ENCODE measurements at regions not wholly inside any gene's neighbourhood (a gene's known extent, or its start where the extent isn't known, plus 50 kb on each side); places are given as distances from the start of the nearest gene placed in this dataset.

GRCh38 chr4:74624351-74625151, 169.8 kb downstream of the BTC start:
- WGBS, 10 experiments: 62 to 95% (median 75%) methylated on average over 3 to 5 of the region's 5 CpGs
- peak in 3 of 8 experiments; percentile 41 to 71 (median 52) for ATAC-seq (replicated peaks in 6 of 8)
- no peak overlapping the region for H3K27ac ChIP-seq
- H3K4me1 ChIP-seq (replicated peaks in 1 of 2): no peaks in the 10 kb centered on the region
- no peak overlapping the region for H3K4me3 ChIP-seq
- in situ Hi-C loops (cut with MboI; ENCODE audit: low pct_unique_long_range_greater_than_20kb in 2 of 9, low sequenced_read_pairs in 9 of 9, unreplicated experiment in 9 of 9): no loop called here

GRCh38 chr4:74625981-74626380, 168.3 kb downstream of the BTC start:
- Histone ChIP-seq H3K4me3 (no peak overlapping the region), H3K4me1 (replicated peaks in 1 of 2) (no peaks in the 10 kb centered on the region), H3K27ac (no peak overlapping the region)
- in situ Hi-C loops (cut with MboI; ENCODE audit: low pct_unique_long_range_greater_than_20kb in 2 of 9, low sequenced_read_pairs in 9 of 9, unreplicated experiment in 9 of 9): no loop called here
- ATAC-seq (replicated peaks in 6 of 8): no peak
- 40 to 100% (median 82%) methylated on average over 1 of the region's 1 CpG; no CpG with 5 or more reads in 1 of the 10 experiments for WGBS, 10 experiments

DNA sequence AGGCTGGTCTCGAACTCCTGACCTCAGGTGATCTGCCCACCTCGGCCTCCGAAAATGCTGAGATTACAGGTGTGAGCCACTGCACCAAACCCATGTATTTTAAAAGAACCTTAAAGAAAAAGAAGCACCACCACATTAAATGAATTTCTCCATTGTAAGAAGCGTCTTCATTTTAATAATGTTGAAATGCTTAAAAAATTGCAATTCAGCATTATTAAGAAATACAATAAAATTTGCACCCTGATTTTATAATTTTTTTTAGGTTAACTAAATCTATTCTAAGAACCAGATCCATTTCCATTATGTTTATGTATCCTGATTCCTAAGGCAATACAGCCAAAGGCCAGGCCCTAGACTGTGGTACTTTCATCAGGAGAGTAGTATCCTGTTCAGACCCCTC, 167.2 kb downstream of the BTC start:
- in situ Hi-C loops (cut with MboI; ENCODE audit: low pct_unique_long_range_greater_than_20kb in 2 of 9, low sequenced_read_pairs in 9 of 9, unreplicated experiment in 9 of 9): no loop called here
- H3K4me3 ChIP-seq: no peak overlapping the region
- no peak for ATAC-seq (replicated peaks in 6 of 8)
- H3K27ac ChIP-seq: no peak overlapping the region
- no peaks in the 10 kb centered on the region for H3K4me1 ChIP-seq (replicated peaks in 1 of 2)
- 79 to 100% (median 100%) methylated on average over 1 to 4 of the region's 4 CpGs; no CpG with 5 or more reads in 1 of the 10 experiments for WGBS, 10 experiments

- H3K4me1 ChIP-seq (replicated peaks in 1 of 2): no peaks in the 10 kb centered on the region
- ATAC-seq (replicated peaks in 6 of 8): no peak
- H3K27ac ChIP-seq: no peak overlapping the region
- in situ Hi-C loops (cut with MboI; ENCODE audit: low pct_unique_long_range_greater_than_20kb in 2 of 9, low sequenced_read_pairs in 9 of 9, unreplicated experiment in 9 of 9): no loop called here
- WGBS, 10 experiments: 51 to 100% (median 78%) methylated on average over 2 to 4 of the region's 4 CpGs
- H3K4me3 ChIP-seq: no peak overlapping the region
Observed at GRCh38 chr4:74627504-74627903, 166.8 kb downstream of the BTC start.

GRCh38 chr4:74628852-74629620, 165.3 kb downstream of the BTC start:
- in situ Hi-C loops (cut with MboI; ENCODE audit: low pct_unique_long_range_greater_than_20kb in 2 of 9, low sequenced_read_pairs in 9 of 9, unreplicated experiment in 9 of 9): no loop called here
- Histone ChIP-seq H3K4me1 (replicated peaks in 1 of 2) (no peaks in the 10 kb centered on the region), H3K27ac (no peak overlapping the region), H3K4me3 (no peak overlapping the region)
- ATAC-seq (replicated peaks in 6 of 8): no peak
- WGBS, 10 experiments: 40 to 90% (median 69%) methylated on average over 2 to 6 of the region's 6 CpGs

GRCh38 chr4:74630551-74630950, 163.8 kb downstream of the BTC start:
- no peak overlapping the region for H3K27ac ChIP-seq
- no peak overlapping the region for H3K4me3 ChIP-seq
- in situ Hi-C loops (cut with MboI; ENCODE audit: low pct_unique_long_range_greater_than_20kb in 2 of 9, low sequenced_read_pairs in 9 of 9, unreplicated experiment in 9 of 9): no loop called here
- no peaks in the 10 kb centered on the region for H3K4me1 ChIP-seq (replicated peaks in 1 of 2)
- 29 to 100% (median 85%) methylated on average over 1 to 3 of the region's 3 CpGs; no CpG with 5 or more reads in 2 of the 10 experiments for WGBS, 10 experiments
- no peak for ATAC-seq (replicated peaks in 6 of 8)

DNA sequence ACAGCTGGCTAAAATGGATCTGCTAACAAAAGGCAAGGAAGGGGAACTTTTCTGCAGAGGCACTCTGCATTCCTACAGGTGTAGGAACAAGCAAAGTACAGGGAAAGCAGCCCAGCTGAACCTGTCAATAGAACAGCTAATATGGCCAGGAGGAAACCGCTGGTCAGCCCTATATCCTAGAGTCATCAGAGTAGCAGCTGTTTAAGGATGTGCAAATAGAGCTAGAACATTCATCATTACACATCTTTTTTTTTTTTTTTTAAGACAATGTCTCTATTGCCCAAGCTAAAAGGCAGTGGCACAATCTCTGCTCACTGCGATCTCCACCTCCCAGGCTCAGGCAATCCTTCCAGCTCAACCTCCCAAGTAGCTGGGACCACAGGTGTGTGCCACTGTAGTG, 163.0 kb downstream of the BTC start:
- in situ Hi-C loops (cut with MboI; ENCODE audit: low pct_unique_long_range_greater_than_20kb in 2 of 9, low sequenced_read_pairs in 9 of 9, unreplicated experiment in 9 of 9): no loop called here
- no peak overlapping the region for H3K27ac ChIP-seq
- WGBS, 10 experiments: 40 to 100% (median 80%) methylated on average over 1 of the region's 2 CpGs; no CpG with 5 or more reads in 3 of the 10 experiments
- peak in 2 of 8 experiments; percentile 36 to 57 for ATAC-seq (replicated peaks in 6 of 8)
- H3K4me1 ChIP-seq (replicated peaks in 1 of 2): no peaks in the 10 kb centered on the region
- H3K4me3 ChIP-seq: no peak overlapping the region

DNA sequence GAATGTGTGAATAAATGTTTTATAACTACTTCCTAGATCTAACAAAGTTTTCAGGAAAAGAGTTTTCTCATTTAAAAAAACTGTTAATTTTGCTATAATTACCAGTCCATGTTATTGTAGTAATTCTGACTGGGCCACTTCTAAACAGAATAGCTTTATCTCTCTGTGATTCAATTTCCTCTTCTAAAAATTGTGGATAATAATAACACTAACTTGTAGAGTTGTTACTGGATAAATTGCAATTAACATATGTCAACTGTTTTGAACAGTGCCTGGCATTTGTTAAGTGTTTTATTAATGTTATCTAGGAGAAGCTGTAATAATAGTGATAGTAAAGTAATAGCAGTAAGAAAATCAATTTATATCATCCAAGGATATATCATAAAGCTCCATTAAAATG, 162.3 kb downstream of the BTC start:
- H3K4me1 ChIP-seq (replicated peaks in 1 of 2): no peaks in the 10 kb centered on the region
- no peak for ATAC-seq (replicated peaks in 6 of 8)
- in situ Hi-C loops (cut with MboI; ENCODE audit: low pct_unique_long_range_greater_than_20kb in 2 of 9, low sequenced_read_pairs in 9 of 9, unreplicated experiment in 9 of 9): no loop called here
- no peak overlapping the region for H3K27ac ChIP-seq
- H3K4me3 ChIP-seq: no peak overlapping the region

DNA sequence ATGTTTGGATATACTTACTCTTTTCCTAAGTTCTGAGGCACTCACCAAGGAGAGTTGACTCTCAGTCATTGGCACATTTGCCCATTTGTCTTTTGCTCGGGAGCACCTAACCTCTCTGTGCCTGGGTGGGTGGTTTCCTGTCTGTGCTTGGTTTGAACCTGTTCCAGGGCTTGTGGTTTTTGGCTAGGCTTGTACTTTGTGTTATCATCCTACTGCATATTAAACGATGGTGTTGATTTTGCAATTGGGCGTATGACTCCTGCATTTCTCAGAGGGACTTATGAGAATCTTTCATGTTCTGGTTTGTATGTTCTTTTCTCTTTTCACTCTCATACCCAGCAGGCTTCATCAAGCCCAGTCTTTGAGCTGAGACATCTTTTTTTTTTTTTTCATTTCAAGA, 161.7 kb downstream of the BTC start:
- Histone ChIP-seq H3K4me3 (no peak overlapping the region), H3K4me1 (replicated peaks in 1 of 2) (no peaks in the 10 kb centered on the region), H3K27ac (no peak overlapping the region)
- 0 to 100% (median 82%) methylated on average over 1 to 3 of the region's 3 CpGs; no CpG with 5 or more reads in 2 of the 10 experiments for WGBS, 10 experiments
- ATAC-seq (replicated peaks in 6 of 8): peak in 2 of 8 experiments; percentile 96 to 97
- in situ Hi-C loops (cut with MboI; ENCODE audit: low pct_unique_long_range_greater_than_20kb in 2 of 9, low sequenced_read_pairs in 9 of 9, unreplicated experiment in 9 of 9): no loop called here

- in situ Hi-C loops (cut with MboI; ENCODE audit: low pct_unique_long_range_greater_than_20kb in 2 of 9, low sequenced_read_pairs in 9 of 9, unreplicated experiment in 9 of 9): no loop called here
- Histone ChIP-seq H3K4me3 (no peak overlapping the region), H3K27ac (no peak overlapping the region), H3K4me1 (replicated peaks in 1 of 2) (no peaks in the 10 kb centered on the region)
- WGBS, 10 experiments: 40 to 100% (median 81%) methylated on average over 1 to 2 of the region's 2 CpGs; no CpG with 5 or more reads in 4 of the 10 experiments
- no peak for ATAC-seq (replicated peaks in 6 of 8)
Observed at GRCh38 chr4:74635074-74635473, 159.2 kb downstream of the BTC start.

DNA sequence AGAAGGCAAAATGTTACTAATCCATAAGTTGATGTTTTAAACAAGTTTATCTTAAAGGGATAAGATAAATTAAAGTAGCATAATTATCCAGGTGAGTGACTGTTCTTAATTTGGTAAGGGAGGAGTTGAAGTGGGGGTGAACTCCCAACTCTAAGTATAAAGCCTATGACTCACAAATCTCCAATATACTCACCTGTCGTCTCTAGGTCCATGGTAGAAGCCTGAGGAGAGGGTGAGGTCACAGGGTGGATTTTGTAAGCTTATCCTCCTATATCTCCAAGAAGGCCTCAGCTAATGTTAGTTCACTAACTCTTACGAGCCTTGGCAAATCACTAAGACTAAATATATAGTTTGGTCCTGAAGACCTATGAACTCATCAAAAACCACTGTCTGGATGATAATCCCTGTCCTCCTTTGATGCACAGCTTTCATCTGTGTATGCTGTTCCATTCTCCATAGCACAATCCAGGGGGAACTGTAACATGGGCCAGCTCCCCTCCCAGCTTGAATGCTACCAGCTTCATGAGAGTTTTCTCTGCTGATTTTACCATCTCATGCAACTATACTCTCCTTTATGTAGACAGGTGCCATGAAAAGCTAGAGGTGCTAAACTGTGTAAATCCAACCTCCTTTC, 158.7 kb downstream of the BTC start:
- Histone ChIP-seq H3K4me3 (no peak overlapping the region), H3K4me1 (replicated peaks in 1 of 2) (no peaks in the 10 kb centered on the region), H3K27ac (no peak overlapping the region)
- no peak for ATAC-seq (replicated peaks in 6 of 8)
- in situ Hi-C loops (cut with MboI; ENCODE audit: low pct_unique_long_range_greater_than_20kb in 2 of 9, low sequenced_read_pairs in 9 of 9, unreplicated experiment in 9 of 9): no loop called here
- WGBS, 10 experiments: 38 to 100% (median 78%) methylated on average over 1 to 2 of the region's 2 CpGs; no CpG with 5 or more reads in 2 of the 10 experiments

- in situ Hi-C loops (cut with MboI; ENCODE audit: low pct_unique_long_range_greater_than_20kb in 2 of 9, low sequenced_read_pairs in 9 of 9, unreplicated experiment in 9 of 9): no loop called here
- no peak overlapping the region for H3K4me3 ChIP-seq
- ATAC-seq (replicated peaks in 6 of 8): no peak
- no peak overlapping the region for H3K27ac ChIP-seq
- H3K4me1 ChIP-seq (replicated peaks in 1 of 2): no peaks in the 10 kb centered on the region
- 0 to 100% (median 78%) methylated on average over 1 of the region's 1 CpG; no CpG with 5 or more reads in 3 of the 10 experiments for WGBS, 10 experiments
Observed at GRCh38 chr4:74638001-74638400, 156.3 kb downstream of the BTC start.

DNA sequence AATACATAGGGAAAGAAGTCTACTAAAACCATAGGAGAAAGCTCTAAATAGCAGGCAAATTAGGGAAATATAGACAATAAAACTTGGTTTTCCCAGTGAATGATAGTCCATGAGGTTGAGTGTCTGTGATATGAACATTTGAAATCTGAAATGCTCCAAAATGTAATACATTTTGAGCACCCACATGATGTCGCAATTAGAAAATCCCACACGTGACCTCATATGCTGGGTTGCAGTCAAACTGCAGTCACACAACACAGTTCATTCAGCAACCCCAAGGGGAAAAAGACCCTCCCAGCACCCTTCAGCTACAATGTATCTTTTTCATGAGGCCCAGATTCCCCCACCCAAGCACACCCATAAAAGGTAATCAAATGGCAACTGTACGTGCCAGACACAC, 155.6 kb downstream of the BTC start:
- H3K27ac ChIP-seq: no peak overlapping the region
- no peak overlapping the region for H3K4me3 ChIP-seq
- no peaks in the 10 kb centered on the region for H3K4me1 ChIP-seq (replicated peaks in 1 of 2)
- no peak for ATAC-seq (replicated peaks in 6 of 8)
- in situ Hi-C loops (cut with MboI; ENCODE audit: low pct_unique_long_range_greater_than_20kb in 2 of 9, low sequenced_read_pairs in 9 of 9, unreplicated experiment in 9 of 9): no loop called here
- 50 to 100% (median 92%) methylated on average over 1 to 3 of the region's 3 CpGs; no CpG with 5 or more reads in 2 of the 10 experiments for WGBS, 10 experiments
